ENCODE measurements at regions not wholly inside any gene's neighbourhood (a gene's known extent, or its start where the extent isn't known, plus 50 kb on each side); places are given as distances from the start of the nearest gene placed in this dataset.
"Not testable (repeated sequence)": the region's sequence is repeated elsewhere in the genome, so short reads cannot be mapped to it uniquely, and the experiment has no call there.

DNA sequence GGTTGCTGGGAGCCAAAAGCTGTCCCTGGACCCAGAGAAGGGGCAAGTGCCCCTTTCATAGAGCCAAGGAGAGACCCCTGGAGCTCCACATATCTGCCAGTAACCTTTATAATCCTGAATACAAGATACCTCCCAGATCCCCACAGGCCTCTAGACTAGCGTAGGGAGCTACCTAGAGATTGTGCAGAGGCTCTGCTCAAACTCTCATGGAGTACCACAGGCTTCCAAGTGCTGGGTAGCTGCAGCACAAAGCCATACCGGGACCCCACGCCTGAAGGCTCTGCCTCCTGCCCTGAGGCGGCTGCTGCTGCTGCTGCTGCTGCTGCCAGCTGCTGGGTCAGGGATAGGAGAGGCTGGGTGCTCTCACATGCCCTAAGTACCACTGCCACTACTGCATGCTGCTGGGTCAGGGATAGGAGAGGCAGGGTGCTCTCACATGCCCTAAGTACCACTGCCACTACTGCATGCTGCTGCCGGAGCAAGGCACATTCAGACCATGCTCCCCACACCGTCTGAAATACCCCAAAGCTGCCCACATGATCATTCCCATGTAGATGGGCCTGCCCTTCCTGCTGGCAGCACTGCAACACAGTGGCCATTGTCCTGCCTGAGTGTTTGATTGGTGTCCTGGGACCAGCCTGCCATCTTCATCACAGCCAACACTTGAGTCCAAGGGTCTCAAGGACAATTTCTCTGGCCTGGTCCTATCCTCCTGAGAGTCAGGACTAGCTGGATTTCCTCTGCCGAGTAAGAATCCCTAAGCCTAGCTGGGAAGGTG is 1434.3 kb upstream of the ADGRB3 start:
- FAIRE-seq (no peak), DNase-seq (ENCODE audit: low spot score in 2 of 2) (no peak)

- no peak for DNase-seq (ENCODE audit: low spot score in 2 of 2)
- FAIRE-seq, result no peak
Observed at GRCh38 chr6:67199425-67199824, 1435.7 kb upstream of the ADGRB3 start.

DNA sequence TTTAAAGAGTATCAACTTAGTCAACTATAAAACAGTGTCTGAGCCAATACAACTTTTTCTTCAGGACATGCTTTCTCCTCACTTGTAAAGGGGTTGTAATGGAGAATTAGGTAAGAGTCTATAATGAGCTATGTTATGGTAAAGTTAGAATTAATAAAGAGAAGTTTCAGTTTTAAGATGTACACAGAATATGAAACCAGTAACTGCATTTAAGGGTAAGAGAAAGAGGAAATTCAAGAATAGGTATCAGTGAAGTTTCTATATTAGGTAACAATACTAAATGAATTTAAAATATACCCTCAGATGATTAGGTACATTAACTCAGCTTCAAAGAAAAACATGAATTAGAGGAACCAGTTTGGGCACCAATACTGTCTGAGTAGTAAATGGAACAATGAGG is 1444.3 kb upstream of the ADGRB3 start:
- FAIRE-seq (no peak), DNase-seq (ENCODE audit: low spot score in 2 of 2) (no peak)

DNA sequence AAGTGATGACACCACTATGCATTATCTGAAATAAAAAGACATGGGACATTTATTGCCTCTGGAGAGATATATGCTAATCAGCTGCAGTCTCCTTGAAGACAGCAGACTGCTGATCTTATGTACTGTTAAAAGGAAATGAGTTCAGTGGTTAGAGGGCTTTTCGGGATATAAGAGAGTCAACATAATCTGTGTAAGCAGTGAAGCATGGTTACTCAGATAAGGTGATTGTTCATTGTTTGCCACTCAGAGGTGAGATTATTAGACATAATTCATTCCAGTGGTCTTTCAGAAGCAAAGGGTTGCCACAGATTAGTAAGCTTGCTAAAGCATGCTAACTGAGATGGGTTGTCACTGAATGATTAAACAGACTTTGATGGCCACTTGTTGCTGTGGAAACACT is 1450.7 kb upstream of the ADGRB3 start:
- DNase-seq (ENCODE audit: low spot score in 2 of 2) (no peak), FAIRE-seq (no peak)

GRCh38 chr6:67175101-67175500 is 1460.0 kb upstream of the ADGRB3 start:
- no peak for FAIRE-seq
- no peak for DNase-seq (ENCODE audit: low spot score in 2 of 2)

- FAIRE-seq, result no peak
- no peak for DNase-seq (ENCODE audit: low spot score in 2 of 2)
Observed at GRCh38 chr6:67165606-67166005, 1458.6 kb upstream of the EYS start.

DNA sequence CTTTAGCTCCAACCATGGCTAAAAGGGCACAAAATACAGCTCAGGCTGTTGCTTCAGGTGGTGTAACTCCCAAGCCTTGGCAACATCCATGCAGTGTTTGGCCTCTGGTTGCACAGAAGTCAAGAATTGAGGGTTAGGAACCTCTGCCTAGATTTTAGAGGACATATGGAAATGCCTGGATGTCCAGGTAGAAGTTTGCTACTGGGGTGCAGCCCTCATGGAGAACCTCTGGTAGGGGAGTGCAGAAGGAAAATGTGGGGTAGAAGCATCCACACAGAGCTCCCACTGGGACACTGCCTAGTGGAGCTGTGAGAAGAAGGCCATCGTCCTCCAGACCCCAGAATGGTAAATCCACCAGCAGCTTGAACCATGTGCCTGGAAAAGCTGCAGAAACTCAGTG is 1453.8 kb upstream of the EYS start:
- FAIRE-seq (no peak), DNase-seq (ENCODE audit: low spot score in 2 of 2) (no peak)

DNA sequence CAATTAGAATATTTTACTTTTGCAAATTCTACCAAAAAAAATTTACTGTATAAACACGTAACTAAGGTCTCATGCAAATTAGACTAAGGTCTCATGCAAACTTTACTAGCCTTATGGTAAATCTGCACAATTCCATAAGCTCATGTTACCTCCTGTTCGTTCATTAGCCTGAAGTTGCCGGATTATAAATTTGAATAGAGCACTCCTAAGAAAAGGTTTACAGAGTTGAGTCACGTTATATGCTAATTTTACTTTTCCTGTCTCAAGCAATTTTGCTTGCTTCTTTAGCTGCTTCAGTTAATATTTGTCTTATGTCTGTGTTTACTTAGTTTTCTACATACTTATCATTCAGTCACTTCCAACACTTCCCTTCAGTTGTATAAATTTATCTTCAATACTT is 1434.0 kb upstream of the EYS start:
- FAIRE-seq (no peak), DNase-seq (ENCODE audit: low spot score in 2 of 2) (no peak)

GRCh38 chr6:67133973-67134372 is 1426.9 kb upstream of the EYS start:
- DNase-seq (ENCODE audit: low spot score in 2 of 2) (no peak), FAIRE-seq (no peak)

GRCh38 chr6:67131827-67132226 is 1424.8 kb upstream of the EYS start:
- no peak for FAIRE-seq
- peak in 1 of 2 donors; percentile 3 for DNase-seq (ENCODE audit: low spot score in 2 of 2)

DNA sequence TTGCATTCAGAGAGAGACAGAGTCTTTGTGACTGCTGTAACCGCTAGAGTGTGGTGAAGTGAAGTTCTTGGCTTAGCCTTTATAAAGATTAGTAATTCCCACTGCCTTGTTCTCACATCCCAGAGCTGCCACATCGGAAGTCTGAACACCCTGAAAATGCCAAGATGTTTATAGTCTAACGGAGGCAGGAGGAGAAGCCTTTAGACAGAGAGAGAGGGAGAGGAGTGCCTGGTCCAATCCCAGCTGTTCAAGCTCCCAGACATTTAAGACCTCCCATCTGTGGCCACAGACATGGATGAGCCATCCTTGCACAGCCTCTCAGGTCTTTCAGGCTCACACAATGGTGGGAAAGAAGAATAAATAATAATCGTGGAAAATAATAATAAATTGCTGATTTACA is 1422.8 kb upstream of the EYS start:
- DNase-seq (ENCODE audit: low spot score in 2 of 2), result no peak
- FAIRE-seq, result no peak

- FAIRE-seq, result no peak
- no peak for DNase-seq (ENCODE audit: low spot score in 2 of 2)
Observed at GRCh38 chr6:67127041-67127440, 1420.0 kb upstream of the EYS start.

DNA sequence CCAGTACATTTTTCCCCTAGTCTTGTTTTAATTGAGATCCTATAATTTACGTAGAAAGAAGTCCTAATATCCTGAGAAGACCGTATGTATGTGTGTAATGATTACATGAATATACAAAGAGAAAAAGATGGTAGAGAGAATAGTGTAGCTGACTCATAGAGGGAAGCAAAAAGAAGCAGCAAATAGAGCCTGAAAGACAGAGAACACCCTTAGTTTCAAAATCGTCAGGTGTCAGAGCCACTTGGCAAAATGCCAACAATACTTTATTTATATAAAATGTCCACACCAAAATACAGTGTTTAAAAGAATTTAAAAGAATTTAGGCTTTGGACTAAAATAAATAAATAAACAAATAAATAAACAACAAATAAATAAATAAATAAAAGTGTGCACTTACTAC is 1414.1 kb upstream of the EYS start:
- DNase-seq (ENCODE audit: low spot score in 2 of 2) (no peak), FAIRE-seq (peak; percentile 37)

- FAIRE-seq (no peak), DNase-seq (ENCODE audit: low spot score in 2 of 2) (no peak)
Observed at GRCh38 chr6:67112120-67112519, 1405.1 kb upstream of the EYS start.

DNA sequence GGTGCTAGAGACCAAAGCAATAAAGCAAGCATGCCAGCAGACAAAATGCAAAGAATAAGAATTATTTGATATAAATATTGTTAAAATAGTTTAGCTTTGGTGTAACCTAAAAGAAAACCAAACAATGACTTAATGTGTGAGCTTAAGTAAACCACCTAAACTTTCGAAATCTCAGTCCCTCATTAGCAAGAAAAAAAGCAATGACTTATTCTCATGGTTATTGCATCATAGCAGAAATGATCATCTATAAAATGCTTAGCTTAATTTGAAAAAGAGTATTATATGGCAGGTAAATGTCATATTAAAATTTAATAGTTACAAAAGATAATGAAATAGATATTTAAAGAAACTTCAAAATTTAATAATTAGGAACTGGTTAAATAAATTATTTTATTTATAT is 1395.7 kb upstream of the EYS start:
- FAIRE-seq (no peak), DNase-seq (ENCODE audit: low spot score in 2 of 2) (no peak)

DNA sequence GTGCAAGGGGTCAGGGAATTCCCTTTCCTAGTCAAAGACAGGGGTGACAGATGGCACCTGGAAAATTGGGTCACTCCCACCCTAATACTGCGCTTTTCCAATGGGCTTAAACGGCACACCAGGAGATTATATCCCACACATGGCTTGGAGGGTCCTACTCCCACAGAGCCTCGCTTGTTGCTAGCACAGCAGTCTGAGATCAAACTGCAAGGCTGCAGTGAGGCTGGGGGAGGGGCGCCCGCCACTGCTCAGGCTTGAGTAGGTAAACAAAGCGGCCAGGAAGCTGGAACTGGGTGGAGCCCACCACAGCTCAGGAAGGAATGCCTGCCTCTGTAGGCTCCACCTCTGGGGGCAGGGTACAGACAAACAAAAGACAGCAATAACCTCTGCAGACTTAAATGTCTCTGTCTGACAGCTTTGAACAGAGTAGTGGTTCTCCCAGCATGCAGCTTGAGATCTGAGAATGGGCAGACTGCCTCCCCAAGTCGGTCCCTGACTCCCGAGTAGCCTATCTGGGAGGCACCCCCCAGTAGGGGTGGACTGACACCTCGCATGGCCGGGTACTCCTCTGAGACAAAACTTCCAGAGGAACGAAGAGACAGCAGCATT is 1388.7 kb upstream of the EYS start:
- not testable (repeated sequence) for FAIRE-seq; DNase-seq (ENCODE audit: low spot score in 2 of 2)

- no peak for DNase-seq (ENCODE audit: low spot score in 2 of 2)
- no peak for FAIRE-seq
Observed at GRCh38 chr6:67094431-67094946, 1387.5 kb upstream of the EYS start.

DNA sequence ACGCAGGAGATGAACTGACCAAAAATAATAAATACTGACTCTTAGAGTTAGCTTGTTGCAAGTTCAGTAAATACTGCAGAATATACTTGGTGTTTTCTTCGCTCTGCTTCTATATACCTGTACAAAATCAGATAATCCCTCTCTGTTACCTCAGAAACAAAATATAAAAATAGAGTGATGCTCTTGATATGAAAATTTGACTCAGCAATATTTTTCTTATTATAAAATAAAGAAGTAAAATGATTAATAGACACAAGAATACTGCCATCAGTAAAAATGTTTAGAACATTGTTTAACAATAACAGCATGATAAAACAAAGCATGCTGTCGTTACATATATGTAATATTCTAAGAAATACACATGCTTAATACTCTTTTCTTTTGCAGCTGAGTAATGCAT is 1366.9 kb upstream of the EYS start:
- DNase-seq (ENCODE audit: low spot score in 2 of 2), result no peak
- no peak for FAIRE-seq

- FAIRE-seq (no peak), DNase-seq (ENCODE audit: low spot score in 2 of 2) (no peak)
Observed at GRCh38 chr6:67068781-67069180, 1361.8 kb upstream of the EYS start.

DNA sequence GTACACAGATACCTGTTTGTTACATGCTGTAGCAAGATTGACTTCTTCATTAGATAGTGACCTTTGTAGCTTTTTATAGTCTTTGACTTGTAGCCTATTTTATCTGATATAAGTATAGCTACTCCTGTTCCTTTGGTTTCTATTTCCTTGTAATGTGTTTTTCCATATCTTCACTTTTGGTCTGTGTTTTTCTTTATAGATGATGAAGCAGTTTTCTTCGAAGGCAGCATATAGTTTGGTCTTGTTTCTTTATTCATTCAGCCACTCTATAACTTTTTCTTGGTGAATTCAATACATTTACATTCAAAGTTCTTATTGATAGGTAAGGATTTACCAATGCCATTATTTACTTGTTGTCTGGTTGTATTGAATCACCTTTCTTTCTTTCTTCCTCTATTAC is 1357.3 kb upstream of the EYS start:
- DNase-seq (ENCODE audit: low spot score in 2 of 2) (no peak), FAIRE-seq (no peak)

GRCh38 chr6:67047996-67048395 is 1341.0 kb upstream of the EYS start:
- no peak for DNase-seq (ENCODE audit: low spot score in 2 of 2)
- no peak for FAIRE-seq

GRCh38 chr6:67045076-67045475 is 1338.0 kb upstream of the EYS start:
- DNase-seq (ENCODE audit: low spot score in 2 of 2) (no peak), FAIRE-seq (no peak)
